ENCODE measurements at regions not wholly inside any gene's neighbourhood (a gene's known extent, or its start where the extent isn't known, plus 50 kb on each side); places are given as distances from the start of the nearest gene placed in this dataset.

GRCh38 chr4:187789078-187789477 lies 206.5 kb upstream of the ZFP42 start:
- Histone ChIP-seq H2BK20ac (ENCODE audit: low read length) (no peak overlapping the region), H4K91ac (replicated peaks; ENCODE audit: insufficient read length, low read length) (no peak overlapping the region), H3K27ac (ENCODE audit: low read depth, low read length) (no peak overlapping the region), H3K4me1 (replicated peaks in 1 of 4; ENCODE audit: control insufficient read depth in 3 of 4, insufficient read depth in 4 of 4, low read length in 3 of 4) (no peaks in the 10 kb centered on the region), H2BK15ac (ENCODE audit: low read length) (no peak overlapping the region), H2BK5ac (ENCODE audit: low read depth, low read length) (no peak overlapping the region), H2BK12ac (ENCODE audit: low read depth, low read length) (no peak overlapping the region), H4K5ac (ENCODE audit: insufficient read length, low read depth, low read length) (no peak overlapping the region), H3K36me3 (ENCODE audit: control insufficient read depth in 2 of 4, insufficient read depth in 4 of 4, low read length in 3 of 4) (no peaks in the 10 kb centered on the region), H3K18ac (ENCODE audit: extremely low read depth, low read length) (peak overlapping the region; percentile 24; the same call in 1 of the 2 replicates), H3K4ac (replicated peaks; ENCODE audit: insufficient read length, low read depth, low read length) (no peak overlapping the region), H3K56ac (replicated peaks; ENCODE audit: insufficient read length, low read depth, low read length) (no peak overlapping the region), H3K14ac (ENCODE audit: insufficient read length) (no peak overlapping the region), H3K4me3 (ENCODE audit: extremely low read depth in 1 of 4, insufficient read depth in 2 of 4, low read depth in 3 of 4, low read length in 4 of 4) (no peak overlapping the region), H2AK5ac (ENCODE audit: low read depth, low read length) (no peak overlapping the region), H3K4me2 (ENCODE audit: insufficient read depth in 1 of 2, low read depth in 2 of 2, low read length in 2 of 2) (no peak overlapping the region), H3K79me1 (ENCODE audit: low read depth, low read length) (no peaks in the 10 kb centered on the region), H3K9me3 (ENCODE audit: insufficient read depth in 2 of 2, low read depth in 1 of 2, low read length in 1 of 2) (peaks cover 2 to 6% of the 10 kb centered on the region in 2 experiments; a peak in 2 of 4 replicates), H3K9ac (replicated peaks in 1 of 4; ENCODE audit: extremely low read depth in 1 of 4, low read depth in 3 of 4, low read length in 3 of 4) (no peak overlapping the region), H2AFZ (ENCODE audit: low read length) (no peak overlapping the region; the same call in 1 of the 2 replicates), H3K23me2 (ENCODE audit: low read depth, low read length) (no peaks in the 10 kb centered on the region), H3K79me2 (ENCODE audit: control insufficient read depth in 1 of 2, insufficient read depth in 2 of 2, low read length in 2 of 2) (no peaks in the 10 kb centered on the region), H4K8ac (ENCODE audit: extremely low read depth, insufficient read depth, low read length) (no peak overlapping the region), H2BK120ac (replicated peaks; ENCODE audit: low read depth, low read length) (no peak overlapping the region), H4K20me1 (replicated peaks in 1 of 2; ENCODE audit: control insufficient read depth in 1 of 2, insufficient read depth in 2 of 2, low read length in 2 of 2) (no peaks in the 10 kb centered on the region), H3K23ac (ENCODE audit: insufficient read length) (no peak overlapping the region), H3K27me3 (replicated peaks in 1 of 4; ENCODE audit: control insufficient read depth in 3 of 4, extremely low read depth in 1 of 4, insufficient read depth in 3 of 4, low read length in 3 of 4) (no peaks in the 10 kb centered on the region)
- DNase-seq (ENCODE audit: low read depth in 1 of 2, low spot score in 2 of 2) (no peak), FAIRE-seq (no peak)
- ChIA-PET CTCF (ENCODE audit: partially characterized antibody) (no interaction called here), POLR2A (ENCODE audit: partially characterized antibody) (no interaction called here)
- 84% methylated on average over 9 of the region's 9 CpGs; no CpG with 5 or more reads in 1 of the 2 experiments for WGBS, 2 experiments (ENCODE audit: extremely low coverage in 1 of 2, insufficient coverage in 1 of 2, insufficient read length in 1 of 2, insufficient replicate concordance in 2 of 2, low coverage in 1 of 2, low lambda C conversion rate in 2 of 2, missing lambda C conversion rate in 1 of 2)
- TF ChIP-seq ZNF274 (IDR thresholded peaks at IDR 0.05; ENCODE audit: borderline replicate concordance, extremely low read depth, low read length) (no peak), EP300 (IDR thresholded peaks at IDR 0.05; ENCODE audit: borderline replicate concordance in 1 of 2, low read depth in 2 of 2, low read length in 2 of 2) (no peak), KDM5A (IDR thresholded peaks at IDR 0.05; ENCODE audit: low read length) (no peak), KDM4A (IDR thresholded peaks at IDR 0.05; ENCODE audit: low read depth, low read length, severe bottlenecking) (no peak), CBX8 (IDR thresholded peaks at IDR 0.05; ENCODE audit: borderline replicate concordance, low read depth, low read length) (no peak)

All from H1 (cell line).